ENCODE measurements at regions not wholly inside any gene's neighbourhood (a gene's known extent, or its start where the extent isn't known, plus 50 kb on each side); places are given as distances from the start of the nearest gene placed in this dataset.

GRCh38 chr4:136855886-136856285, 676.4 kb downstream of the PCDH18 start:
- no peaks in the 10 kb centered on the region for H3K36me3 ChIP-seq (ENCODE audit: insufficient read depth, low read length, poor library complexity, severe bottlenecking)
- ChIA-PET POLR2A (ENCODE audit: low non-redundant PET) (no interaction called here), CTCF (no interaction called here)
- H3K4me3 ChIP-seq (ENCODE audit: low read depth, low read length, poor library complexity, severe bottlenecking), result no peak overlapping the region
- H3K4me1 ChIP-seq (ENCODE audit: insufficient read depth, low read length, poor library complexity, severe bottlenecking), result no peaks in the 10 kb centered on the region
- intact Hi-C loops (cut with micrococcal nuclease; ENCODE audit: unreplicated experiment), result no loop called here
- BruUV-seq (replicated peaks), result no TSS peak
- H3K27ac ChIP-seq (ENCODE audit: low read depth, low read length, poor library complexity, severe bottlenecking), result no peak overlapping the region
- no peaks in the 10 kb centered on the region for H3K27me3 ChIP-seq (replicated peaks; ENCODE audit: insufficient read depth, low read depth, low read length, poor library complexity)
- no peak for DNase-seq (ENCODE audit: low spot score)
- TF ChIP-seq CTCF (conservative IDR thresholded peaks at IDR 0.05; ENCODE audit: low read depth, low read length), result no peak
- TF ChIP-seq EZH2 (IDR thresholded peaks at IDR 0.05; ENCODE audit: borderline replicate concordance, low read depth, low read length, poor library complexity, severe bottlenecking), result no peak
- no peaks in the 10 kb centered on the region for H3K9me3 ChIP-seq (ENCODE audit: low read depth, low read length, poor library complexity, severe bottlenecking)

GRCh38 chr4:136850446-136850845, 681.8 kb downstream of the PCDH18 start:
- H3K4me1 ChIP-seq (ENCODE audit: insufficient read depth, low read length, poor library complexity, severe bottlenecking), result no peaks in the 10 kb centered on the region
- ChIA-PET POLR2A (ENCODE audit: low non-redundant PET) (no interaction called here), CTCF (no interaction called here)
- intact Hi-C loops (cut with micrococcal nuclease; ENCODE audit: unreplicated experiment), result no loop called here
- no peak for DNase-seq (ENCODE audit: low spot score)
- H3K36me3 ChIP-seq (ENCODE audit: insufficient read depth, low read length, poor library complexity, severe bottlenecking), result no peaks in the 10 kb centered on the region
- BruUV-seq (replicated peaks), result no TSS peak
- no peaks in the 10 kb centered on the region for H3K9me3 ChIP-seq (ENCODE audit: low read depth, low read length, poor library complexity, severe bottlenecking)
- no peaks in the 10 kb centered on the region for H3K27me3 ChIP-seq (replicated peaks; ENCODE audit: insufficient read depth, low read depth, low read length, poor library complexity)
- no peak overlapping the region for H3K4me3 ChIP-seq (ENCODE audit: low read depth, low read length, poor library complexity, severe bottlenecking)
- no peak overlapping the region for H3K27ac ChIP-seq (ENCODE audit: low read depth, low read length, poor library complexity, severe bottlenecking)
- TF ChIP-seq EZH2 (IDR thresholded peaks at IDR 0.05; ENCODE audit: borderline replicate concordance, low read depth, low read length, poor library complexity, severe bottlenecking) (no peak), CTCF (conservative IDR thresholded peaks at IDR 0.05; ENCODE audit: low read depth, low read length) (no peak)

GRCh38 chr4:136847881-136848621, 684.2 kb downstream of the PCDH18 start:
- intact Hi-C loops (cut with micrococcal nuclease; ENCODE audit: unreplicated experiment), result no loop called here
- no TSS peak for BruUV-seq (replicated peaks)
- DNase-seq (ENCODE audit: low spot score), result no peak
- no peaks in the 10 kb centered on the region for H3K36me3 ChIP-seq (ENCODE audit: insufficient read depth, low read length, poor library complexity, severe bottlenecking)
- H3K27me3 ChIP-seq (replicated peaks; ENCODE audit: insufficient read depth, low read depth, low read length, poor library complexity), result no peaks in the 10 kb centered on the region
- ChIA-PET CTCF (no interaction called here), POLR2A (ENCODE audit: low non-redundant PET) (no interaction called here)
- no peak overlapping the region for H3K27ac ChIP-seq (ENCODE audit: low read depth, low read length, poor library complexity, severe bottlenecking)
- H3K9me3 ChIP-seq (ENCODE audit: low read depth, low read length, poor library complexity, severe bottlenecking), result no peaks in the 10 kb centered on the region
- no peak overlapping the region for H3K4me3 ChIP-seq (ENCODE audit: low read depth, low read length, poor library complexity, severe bottlenecking)
- H3K4me1 ChIP-seq (ENCODE audit: insufficient read depth, low read length, poor library complexity, severe bottlenecking), result no peaks in the 10 kb centered on the region
- TF ChIP-seq EZH2 (IDR thresholded peaks at IDR 0.05; ENCODE audit: borderline replicate concordance, low read depth, low read length, poor library complexity, severe bottlenecking) (no peak), CTCF (conservative IDR thresholded peaks at IDR 0.05; ENCODE audit: low read depth, low read length) (no peak)

Measured in A673 (cell line).